ENCODE measurements at regions not wholly inside any gene's neighbourhood (a gene's known extent, or its start where the extent isn't known, plus 50 kb on each side); places are given as distances from the start of the nearest gene placed in this dataset.

GRCh38 chr11:103798446-103798845, 238.0 kb upstream of the DDI1 start:
- peaks cover 18% of the 10 kb centered on the region for H3K4me1 Mint-ChIP-seq (ENCODE audit: low read depth)
- H3K27me3 Mint-ChIP-seq = no peaks in the 10 kb centered on the region
- H3K27ac Mint-ChIP-seq = no peak overlapping the region
- H3K36me3 Mint-ChIP-seq (ENCODE audit: insufficient read depth) = no peaks in the 10 kb centered on the region
- no peaks in the 10 kb centered on the region for H3K9me3 Mint-ChIP-seq (ENCODE audit: low read depth)
- no peak overlapping the region for H3K4me3 Mint-ChIP-seq (ENCODE audit: low read depth)
- TF ChIP-seq, protein P1, sequence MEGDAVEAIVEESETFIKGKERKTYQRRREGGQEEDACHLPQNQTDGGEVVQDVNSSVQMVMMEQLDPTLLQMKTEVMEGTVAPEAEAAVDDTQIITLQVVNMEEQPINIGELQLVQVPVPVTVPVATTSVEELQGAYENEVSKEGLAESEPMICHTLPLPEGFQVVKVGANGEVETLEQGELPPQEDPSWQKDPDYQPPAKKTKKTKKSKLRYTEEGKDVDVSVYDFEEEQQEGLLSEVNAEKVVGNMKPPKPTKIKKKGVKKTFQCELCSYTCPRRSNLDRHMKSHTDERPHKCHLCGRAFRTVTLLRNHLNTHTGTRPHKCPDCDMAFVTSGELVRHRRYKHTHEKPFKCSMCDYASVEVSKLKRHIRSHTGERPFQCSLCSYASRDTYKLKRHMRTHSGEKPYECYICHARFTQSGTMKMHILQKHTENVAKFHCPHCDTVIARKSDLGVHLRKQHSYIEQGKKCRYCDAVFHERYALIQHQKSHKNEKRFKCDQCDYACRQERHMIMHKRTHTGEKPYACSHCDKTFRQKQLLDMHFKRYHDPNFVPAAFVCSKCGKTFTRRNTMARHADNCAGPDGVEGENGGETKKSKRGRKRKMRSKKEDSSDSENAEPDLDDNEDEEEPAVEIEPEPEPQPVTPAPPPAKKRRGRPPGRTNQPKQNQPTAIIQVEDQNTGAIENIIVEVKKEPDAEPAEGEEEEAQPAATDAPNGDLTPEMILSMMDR (IDR thresholded peaks at IDR 0.05; ENCODE audit: unreplicated experiment) = no peak
- no peak for DNase-seq (ENCODE audit: low spot score, unreplicated experiment)

DNA sequence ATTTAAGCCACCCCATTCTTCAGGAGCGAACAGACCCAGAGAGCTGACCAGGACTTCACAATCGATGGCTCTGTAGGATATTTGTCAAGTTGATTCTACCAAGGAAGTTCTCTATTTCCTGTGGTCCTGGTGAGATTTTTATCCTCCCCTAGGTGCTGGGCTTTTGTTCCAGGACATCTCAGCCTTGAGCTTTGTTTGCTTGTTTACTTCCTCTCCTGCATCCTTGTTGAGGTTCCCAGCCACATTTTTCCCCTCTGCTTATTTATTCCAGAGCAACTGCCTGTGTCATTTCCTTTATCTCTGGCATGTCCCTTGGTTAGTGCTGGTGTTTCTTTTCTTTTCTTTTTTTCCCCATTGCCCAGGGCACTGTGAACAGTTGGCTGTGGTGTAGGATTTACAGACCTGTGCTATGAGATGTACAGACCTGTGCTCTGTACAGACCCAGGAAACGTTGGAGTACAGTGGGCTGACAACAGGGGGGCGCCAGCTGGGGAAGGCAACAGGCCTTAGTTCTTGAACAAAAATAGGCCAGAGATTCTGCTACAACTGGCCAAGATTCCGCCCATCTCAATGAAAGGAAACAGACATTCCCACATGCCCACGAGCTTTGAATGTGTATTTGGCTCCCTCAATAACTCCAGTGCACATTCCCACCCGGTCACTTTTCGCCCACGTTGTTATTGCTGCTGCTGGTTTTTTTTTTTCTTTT, 235.9 kb upstream of the DDI1 start:
- TF ChIP-seq, protein P1 (IDR thresholded peaks at IDR 0.05; ENCODE audit: unreplicated experiment) = no peak
- no peak for DNase-seq (ENCODE audit: low spot score, unreplicated experiment)
- Mint-ChIP-seq H3K27ac (peak overlapping the region; percentile 12), H3K9me3 (ENCODE audit: low read depth) (peaks cover 4% of the 10 kb centered on the region), H3K27me3 (no peaks in the 10 kb centered on the region), H3K36me3 (ENCODE audit: insufficient read depth) (no peaks in the 10 kb centered on the region), H3K4me3 (ENCODE audit: low read depth) (no peak overlapping the region), H3K4me1 (ENCODE audit: low read depth) (peaks cover 28% of the 10 kb centered on the region)

DNA sequence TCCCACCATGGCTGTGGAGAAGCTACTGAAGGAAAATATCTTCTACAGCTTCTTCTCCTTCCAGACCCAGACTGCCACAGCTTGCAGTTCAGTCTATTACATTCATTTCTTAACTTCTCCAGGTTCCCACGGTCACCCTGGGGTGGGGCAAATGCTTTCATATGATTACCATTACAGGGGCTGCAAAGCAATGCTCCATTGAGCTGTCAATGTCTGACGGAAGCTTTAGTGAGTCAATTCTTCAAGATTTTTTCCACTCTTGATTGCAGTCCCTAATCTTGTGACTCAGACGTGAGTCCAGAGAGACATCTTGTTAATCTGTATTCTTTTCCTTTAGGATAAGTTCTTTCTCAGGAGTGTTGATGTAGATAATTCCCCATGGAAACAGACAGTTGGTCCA, 233.4 kb upstream of the DDI1 start:
- no peak overlapping the region for H3K4me3 Mint-ChIP-seq (ENCODE audit: low read depth)
- H3K27me3 Mint-ChIP-seq = no peaks in the 10 kb centered on the region
- TF ChIP-seq, protein P1 (IDR thresholded peaks at IDR 0.05; ENCODE audit: unreplicated experiment) = no peak
- H3K27ac Mint-ChIP-seq = peak overlapping the region; percentile 59
- H3K36me3 Mint-ChIP-seq (ENCODE audit: insufficient read depth) = peaks cover 2% of the 10 kb centered on the region
- DNase-seq (ENCODE audit: low spot score, unreplicated experiment) = no peak
- H3K4me1 Mint-ChIP-seq (ENCODE audit: low read depth) = peaks cover 43% of the 10 kb centered on the region
- H3K9me3 Mint-ChIP-seq (ENCODE audit: low read depth) = peaks cover 8% of the 10 kb centered on the region

DNA sequence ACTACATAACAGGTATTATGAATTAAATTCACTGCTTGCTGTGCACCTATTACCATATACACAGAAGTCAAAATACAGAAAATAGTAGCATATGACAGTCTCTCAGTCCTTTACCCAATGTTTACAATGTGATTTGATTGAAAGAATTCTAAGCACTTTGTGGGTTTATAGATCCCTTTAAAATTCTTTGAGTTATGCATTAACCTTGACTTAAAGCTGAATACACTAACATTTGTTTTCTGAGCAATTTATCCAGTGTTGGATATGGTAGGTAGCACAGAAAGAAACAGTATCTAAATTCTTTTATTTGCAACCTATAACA, 230.8 kb upstream of the DDI1 start:
- peaks cover 38% of the 10 kb centered on the region for H3K4me1 Mint-ChIP-seq (ENCODE audit: low read depth)

DNA sequence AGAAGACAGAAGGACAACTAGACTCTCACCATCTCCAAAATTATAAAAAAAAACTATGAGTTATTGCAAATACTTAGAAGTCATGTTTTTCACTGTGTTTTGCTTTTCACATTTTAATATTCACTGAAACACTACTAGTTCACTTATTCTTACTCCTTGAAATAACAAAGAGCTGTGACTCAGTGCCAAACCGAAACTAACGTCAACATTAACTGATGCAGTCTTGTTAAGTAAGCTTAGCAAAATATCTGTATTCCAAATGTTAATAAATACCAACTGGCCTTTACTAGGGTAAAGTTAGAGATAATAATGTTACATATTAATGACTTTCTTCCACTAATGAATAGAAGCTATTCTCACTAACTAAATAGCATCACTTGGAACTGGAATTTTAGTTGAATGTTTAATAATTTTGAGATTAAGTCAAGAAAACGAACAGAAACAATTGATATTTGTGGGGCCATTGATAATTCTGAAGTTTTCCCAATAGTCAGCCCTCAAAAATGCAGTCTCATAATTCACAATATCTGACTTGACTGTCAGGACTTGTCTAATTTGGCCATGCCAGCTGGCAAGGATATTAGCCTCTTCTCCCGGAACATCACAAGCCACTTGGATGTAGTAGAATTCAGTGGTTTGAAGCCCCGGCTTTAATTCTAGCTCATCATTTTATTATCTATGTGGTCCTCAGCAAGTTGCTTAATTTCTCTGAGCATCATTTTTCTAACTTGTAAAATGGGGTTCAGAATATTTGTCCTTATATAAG, 230.1 kb upstream of the DDI1 start:
- Mint-ChIP-seq H3K4me3 (ENCODE audit: low read depth) (peak overlapping the region; percentile 51), H3K27ac (peak overlapping the region; percentile 96), H3K4me1 (ENCODE audit: low read depth) (peaks cover 37% of the 10 kb centered on the region), H3K27me3 (no peaks in the 10 kb centered on the region), H3K36me3 (ENCODE audit: insufficient read depth) (peaks cover 2% of the 10 kb centered on the region), H3K9me3 (ENCODE audit: low read depth) (peaks cover 17% of the 10 kb centered on the region)
- TF ChIP-seq, protein P1 (IDR thresholded peaks at IDR 0.05; ENCODE audit: unreplicated experiment) = no peak
- no peak for DNase-seq (ENCODE audit: low spot score, unreplicated experiment)

More for the DNA sequence above, 230.8 kb upstream of the DDI1 start:
- TF ChIP-seq, protein P1 (IDR thresholded peaks at IDR 0.05; ENCODE audit: unreplicated experiment) = no peak
- DNase-seq (ENCODE audit: low spot score, unreplicated experiment) = no peak
- Mint-ChIP-seq H3K9me3 (ENCODE audit: low read depth) (peaks cover 14% of the 10 kb centered on the region), H3K36me3 (ENCODE audit: insufficient read depth) (peaks cover 2% of the 10 kb centered on the region), H3K27ac (peak overlapping the region; percentile 96), H3K27me3 (no peaks in the 10 kb centered on the region), H3K4me3 (ENCODE audit: low read depth) (peak overlapping the region; percentile 51)
